ENCODE measurements at regions not wholly inside any gene's neighbourhood (a gene's known extent, or its start where the extent isn't known, plus 50 kb on each side); places are given as distances from the start of the nearest gene placed in this dataset.

GRCh38 chr2:129884221-129884786, 95.2 kb upstream of the RAB6C start:
- no peak for TF ChIP-seq POLR2AphosphoS5 (IDR thresholded peaks at IDR 0.05; ENCODE audit: low read depth, low read length)
- no peak for TF ChIP-seq KLF16 (CRISPR knock-in tag; IDR thresholded peaks at IDR 0.05)
- TF ChIP-seq, protein P1, sequence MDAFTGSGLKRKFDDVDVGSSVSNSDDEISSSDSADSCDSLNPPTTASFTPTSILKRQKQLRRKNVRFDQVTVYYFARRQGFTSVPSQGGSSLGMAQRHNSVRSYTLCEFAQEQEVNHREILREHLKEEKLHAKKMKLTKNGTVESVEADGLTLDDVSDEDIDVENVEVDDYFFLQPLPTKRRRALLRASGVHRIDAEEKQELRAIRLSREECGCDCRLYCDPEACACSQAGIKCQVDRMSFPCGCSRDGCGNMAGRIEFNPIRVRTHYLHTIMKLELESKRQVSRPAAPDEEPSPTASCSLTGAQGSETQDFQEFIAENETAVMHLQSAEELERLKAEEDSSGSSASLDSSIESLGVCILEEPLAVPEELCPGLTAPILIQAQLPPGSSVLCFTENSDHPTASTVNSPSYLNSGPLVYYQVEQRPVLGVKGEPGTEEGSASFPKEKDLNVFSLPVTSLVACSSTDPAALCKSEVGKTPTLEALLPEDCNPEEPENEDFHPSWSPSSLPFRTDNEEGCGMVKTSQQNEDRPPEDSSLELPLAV (CRISPR knock-in tag; conservative IDR thresholded peaks at IDR 0.05; ENCODE audit: low read depth): no peak
- TF ChIP-seq CHD2 (IDR thresholded peaks at IDR 0.05; ENCODE audit: low read depth, low read length): no peak
- TF ChIP-seq NCOA1 (CRISPR knock-in tag; IDR thresholded peaks at IDR 0.05): no peak
- TF ChIP-seq ZNF530 (CRISPR knock-in tag; IDR thresholded peaks at IDR 0.05; ENCODE audit: low read depth): no peak
- no peak for TF ChIP-seq RFX5 (IDR thresholded peaks at IDR 0.05; ENCODE audit: low read depth, low read length)
- TF ChIP-seq CTCF (CRISPR knock-in tag; IDR thresholded peaks at IDR 0.05): no peak
- no peak for TF ChIP-seq CBX2 (IDR thresholded peaks at IDR 0.05; ENCODE audit: low read depth, low read length)
- no peak for TF ChIP-seq CBX2 (CRISPR knock-in tag; IDR thresholded peaks at IDR 0.05; ENCODE audit: low read depth)
- no peak for TF ChIP-seq ONECUT2 (CRISPR knock-in tag; IDR thresholded peaks at IDR 0.05)
- no peak for TF ChIP-seq ATF7 (IDR thresholded peaks at IDR 0.05)
- TF ChIP-seq ATF7 (CRISPR knock-in tag; IDR thresholded peaks at IDR 0.05): no peak
- no peak for TF ChIP-seq SUZ12 (IDR thresholded peaks at IDR 0.05; ENCODE audit: low read depth, low read length)
